PC-9 (cell line): ENCODE measurements at regions not wholly inside any gene's neighbourhood (a gene's known extent, or its start where the extent isn't known, plus 50 kb on each side); places are given as distances from the start of the nearest gene placed in this dataset.

Experiments used
- CTCF ChIP-seq: fragments of 200-600 bp; sonication (generic); conservative IDR thresholded peaks from 2 replicates; pipeline ENCODE4 v1.6.1; 2017; ENCODE audit warnings: mixed run types, antibody characterized with exemption, mild to moderate bottlenecking, moderate library complexity
- EZH2 ChIP-seq: fragments of 200-600 bp; sonication (generic); IDR thresholded peaks from 2 replicates; pipeline ENCODE4 v1.8.0; 2017; ENCODE audit warnings: antibody characterized with exemption, low read depth

GRCh38 chr2:167543721-167544120 is 655.4 kb downstream of the XIRP2 start:
- TF ChIP-seq CTCF (no peak), EZH2 (no peak)
